Keratinocyte (primary cell): ENCODE measurements at regions not wholly inside any gene's neighbourhood (a gene's known extent, or its start where the extent isn't known, plus 50 kb on each side); places are given as distances from the start of the nearest gene placed in this dataset.

Source experiments
- DNase-seq: peaks from one replicate; pipeline ENCODE4 v3.0.0-alpha.2; 2011; ENCODE audit warnings: low read depth, missing footprints, low spot score
- FAIRE-seq: peaks from 2 replicates; lab custom pipeline; 2011; peaks lifted over from hg19 to GRCh38; lab: Jason Lieb, UNC
- H2AFZ ChIP-seq: 2 replicates; pipeline ENCODE4 v1.6.0; 2012; ENCODE audit warnings: low read length, control low read depth, inconsistent platforms; ENCODE audit not compliant: control insufficient read depth
- H3K27ac ChIP-seq: 2 replicates; pipeline ENCODE4 v1.5.1; 2011; ENCODE audit warnings: low read length; ENCODE audit not compliant: control insufficient read depth, insufficient read depth
- H3K27me3 ChIP-seq: 3 replicates; pipeline ENCODE4 v1.6.0; 2011; ENCODE audit warnings: low read length; ENCODE audit not compliant: control insufficient read depth, insufficient read depth; ENCODE audit errors: extremely low read depth
- H3K36me3 ChIP-seq, 2 experiments: 2 replicates in 1 of 2; 3 replicates in 1 of 2; pipeline ENCODE4 v1.5.1; 2011; ENCODE audit warnings: low read length in 2 of 2, mild to moderate bottlenecking in 1 of 2; ENCODE audit not compliant: control insufficient read depth in 2 of 2, insufficient read depth in 2 of 2; ENCODE audit errors: extremely low read depth in 1 of 2
- H3K4me1 ChIP-seq: 3 replicates; pipeline ENCODE4 v1.5.1; 2011; ENCODE audit warnings: low read length; ENCODE audit not compliant: control insufficient read depth, insufficient read depth; ENCODE audit errors: extremely low read depth
- H3K4me2 ChIP-seq: 3 replicates; pipeline ENCODE4 v1.6.0; 2011; ENCODE audit warnings: low read depth, low read length; ENCODE audit not compliant: control insufficient read depth, insufficient read depth; ENCODE audit errors: extremely low read depth
- H3K4me3 ChIP-seq, 3 experiments: fragments of 200-600 bp in 1 of 3; sonication (generic) in 1 of 3; 2 replicates in 2 of 3; 3 replicates in 1 of 3; pipeline ENCODE4 v1.5.1; 2011 to 2016; ENCODE audit warnings: low read length in 3 of 3, mild to moderate bottlenecking in 3 of 3, control low read depth in 2 of 3, inconsistent platforms in 1 of 3, low read depth in 1 of 3, mixed read lengths in 1 of 3, mixed run types in 1 of 3, moderate library complexity in 1 of 3; ENCODE audit not compliant: control insufficient read depth in 2 of 3, insufficient read depth in 2 of 3; ENCODE audit errors: extremely low read depth in 1 of 3
- H3K79me2 ChIP-seq: 2 replicates; pipeline ENCODE4 v1.6.0; 2012; ENCODE audit warnings: low read length; ENCODE audit not compliant: control insufficient read depth, insufficient read depth
- H3K9ac ChIP-seq: 3 replicates; pipeline ENCODE4 v1.6.0; 2011; ENCODE audit warnings: low read length; ENCODE audit not compliant: control insufficient read depth, insufficient read depth; ENCODE audit errors: extremely low read depth
- H3K9me1 ChIP-seq: 3 replicates; pipeline ENCODE4 v1.6.0; 2011; ENCODE audit warnings: low read length; ENCODE audit not compliant: control insufficient read depth, insufficient read depth; ENCODE audit errors: extremely low read depth
- H3K9me3 ChIP-seq: 2 replicates; pipeline ENCODE4 v1.5.1; 2012; ENCODE audit warnings: low read depth, low read length; ENCODE audit not compliant: control insufficient read depth
- H4K20me1 ChIP-seq: 3 replicates; pipeline ENCODE4 v1.6.0; 2011; ENCODE audit warnings: low read length; ENCODE audit not compliant: control insufficient read depth, insufficient read depth; ENCODE audit errors: extremely low read depth
- CTCF ChIP-seq, 3 experiments: IDR thresholded peaks in 1 of 3; conservative IDR thresholded peaks in 1 of 3; optimal IDR thresholded peaks in 1 of 3; 2 replicates in 2 of 3; 3 replicates in 1 of 3; pipeline versions ENCODE3 to v1.5.1; 2011; ENCODE audit warnings: low read length in 3 of 3, mild to moderate bottlenecking in 3 of 3, moderate library complexity in 2 of 3, control low read depth in 1 of 3, inconsistent platforms in 1 of 3; ENCODE audit not compliant: insufficient read depth in 2 of 3; ENCODE audit errors: extremely low read depth in 1 of 3
- EZH2 ChIP-seq: IDR thresholded peaks from one replicate; pipeline ENCODE4 v1.6.1; 2012; ENCODE audit warnings: inconsistent platforms, mild to moderate bottlenecking, low read length, moderate library complexity
- dilution Hi-C: fragments of 300-500 bp; cut with MboI; formaldehyde crosslinking; loops from one replicate; pipeline ENCODE4 v1.7.0; 2020; ENCODE audit warnings: low sequenced_read_pairs; ENCODE audit not compliant: extremely low pct_ligation_motif_present

- H3K9me1 ChIP-seq, result no peaks in the 10 kb centered on the region
- FAIRE-seq (no peak), DNase-seq (no peak)
- H3K4me3 ChIP-seq, result no peak overlapping the region
- dilution Hi-C loops, result no loop called here
- no peaks in the 10 kb centered on the region for H3K36me3 ChIP-seq
- H4K20me1 ChIP-seq, result no peaks in the 10 kb centered on the region
- no peaks in the 10 kb centered on the region for H3K9me3 ChIP-seq
- no peak overlapping the region for H3K4me2 ChIP-seq
- H3K27me3 ChIP-seq, result no peaks in the 10 kb centered on the region
- TF ChIP-seq CTCF (optimal IDR thresholded peaks at IDR 0.05 in 1 of 3, IDR thresholded peaks at IDR 0.05 in 1 of 3, conservative IDR thresholded peaks at IDR 0.05 in 1 of 3; ENCODE audit: extremely low read depth in 1 of 3, insufficient read depth in 2 of 3, low read length in 3 of 3), result no peak
- no peak for TF ChIP-seq EZH2
- H3K4me1 ChIP-seq, result no peaks in the 10 kb centered on the region
- no peak overlapping the region for H2AFZ ChIP-seq
- H3K9ac ChIP-seq, result no peak overlapping the region
- no peak overlapping the region for H3K27ac ChIP-seq
- H3K79me2 ChIP-seq, result no peaks in the 10 kb centered on the region
These were observed 319.0 kb upstream of the PCDH20 start for GRCh38 chr13:61734683-61735082.

GRCh38 chr13:61728471-61728870 is 312.8 kb upstream of the PCDH20 start:
- Histone ChIP-seq H3K4me1 (no peaks in the 10 kb centered on the region), H3K36me3 (no peaks in the 10 kb centered on the region), H3K9ac (no peak overlapping the region), H3K4me2 (no peak overlapping the region), H3K27ac (no peak overlapping the region), H3K27me3 (no peaks in the 10 kb centered on the region), H4K20me1 (no peaks in the 10 kb centered on the region), H3K4me3 (no peak overlapping the region), H3K9me3 (no peaks in the 10 kb centered on the region), H3K79me2 (no peaks in the 10 kb centered on the region), H2AFZ (no peak overlapping the region), H3K9me1 (no peaks in the 10 kb centered on the region)
- DNase-seq (no peak), FAIRE-seq (no peak)
- dilution Hi-C loops, result no loop called here
- TF ChIP-seq EZH2 (no peak), CTCF (optimal IDR thresholded peaks at IDR 0.05 in 1 of 3, IDR thresholded peaks at IDR 0.05 in 1 of 3, conservative IDR thresholded peaks at IDR 0.05 in 1 of 3; ENCODE audit: extremely low read depth in 1 of 3, insufficient read depth in 2 of 3, low read length in 3 of 3) (no peak)
